Ovary (tissue), 3 donors: ENCODE measurements at regions not wholly inside any gene's neighbourhood (a gene's known extent, or its start where the extent isn't known, plus 50 kb on each side); places are given as distances from the start of the nearest gene placed in this dataset.

Source experiments
- EP300 ChIP-seq: sonication (generic); formaldehyde crosslinking; IDR thresholded peaks from one replicate; pipeline ENCODE4 v1.6.1; 2017; ENCODE audit warnings: antibody characterized with exemption
- POLR2A ChIP-seq: fragments of 450-650 bp; IDR thresholded peaks from one replicate; pipeline ENCODE4 v1.6.1; 2017; ENCODE audit warnings: antibody characterized with exemption, mild to moderate bottlenecking, moderate library complexity
- TF ChIP-seq, protein P1 (sequence below), 3 donors: fragments of 450-650 bp in 2 of 3; fragments of 200-600 bp in 1 of 3; IDR thresholded peaks; one replicate each; pipeline versions ENCODE4 v1.5.1 to v1.8.0; 2016 to 2022; ENCODE audit warnings: antibody characterized with exemption in 3 of 3, mild to moderate bottlenecking in 1 of 3
- donor health status: DM: no; HTN: no; CAD: no.

DNA sequence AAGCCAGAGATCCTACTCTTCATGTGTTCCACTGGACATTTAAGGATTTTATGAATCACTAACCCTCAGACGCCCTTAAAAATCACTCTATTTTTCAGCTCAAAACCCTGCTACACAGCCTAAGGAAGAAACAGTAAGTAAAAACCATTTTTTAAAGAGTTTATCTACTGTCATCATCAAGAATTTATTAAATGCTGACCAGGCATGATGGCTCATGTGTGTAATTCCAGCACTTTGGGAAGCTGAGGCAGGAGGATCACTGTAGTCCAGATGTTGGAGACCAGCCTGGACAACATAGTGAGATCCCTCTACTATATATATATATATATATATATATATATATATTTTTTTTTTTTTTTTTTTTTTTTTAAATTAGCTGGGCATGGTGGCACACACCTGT is 124.2 kb upstream of the ID4 start:
- TF ChIP-seq EP300, result no peak
- no peak for TF ChIP-seq POLR2A
- TF ChIP-seq, protein P1, sequence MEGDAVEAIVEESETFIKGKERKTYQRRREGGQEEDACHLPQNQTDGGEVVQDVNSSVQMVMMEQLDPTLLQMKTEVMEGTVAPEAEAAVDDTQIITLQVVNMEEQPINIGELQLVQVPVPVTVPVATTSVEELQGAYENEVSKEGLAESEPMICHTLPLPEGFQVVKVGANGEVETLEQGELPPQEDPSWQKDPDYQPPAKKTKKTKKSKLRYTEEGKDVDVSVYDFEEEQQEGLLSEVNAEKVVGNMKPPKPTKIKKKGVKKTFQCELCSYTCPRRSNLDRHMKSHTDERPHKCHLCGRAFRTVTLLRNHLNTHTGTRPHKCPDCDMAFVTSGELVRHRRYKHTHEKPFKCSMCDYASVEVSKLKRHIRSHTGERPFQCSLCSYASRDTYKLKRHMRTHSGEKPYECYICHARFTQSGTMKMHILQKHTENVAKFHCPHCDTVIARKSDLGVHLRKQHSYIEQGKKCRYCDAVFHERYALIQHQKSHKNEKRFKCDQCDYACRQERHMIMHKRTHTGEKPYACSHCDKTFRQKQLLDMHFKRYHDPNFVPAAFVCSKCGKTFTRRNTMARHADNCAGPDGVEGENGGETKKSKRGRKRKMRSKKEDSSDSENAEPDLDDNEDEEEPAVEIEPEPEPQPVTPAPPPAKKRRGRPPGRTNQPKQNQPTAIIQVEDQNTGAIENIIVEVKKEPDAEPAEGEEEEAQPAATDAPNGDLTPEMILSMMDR (IDR thresholded peaks at IDR 0.05), result no peak
